A673 (cell line): ENCODE measurements at regions not wholly inside any gene's neighbourhood (a gene's known extent, or its start where the extent isn't known, plus 50 kb on each side); places are given as distances from the start of the nearest gene placed in this dataset.

ENCODE experiments used
- CTCF ChIP-seq: fragments of 300-800, 200-600 bp; sonication (generic); conservative IDR thresholded peaks from 2 replicates; pipeline ENCODE4 v1.5.1; 2017; ENCODE audit warnings: low read depth, mild to moderate bottlenecking, antibody characterized with exemption, low read length, moderate library complexity, mixed read lengths
- EZH2 ChIP-seq: fragments of 200-600 bp; sonication (generic); IDR thresholded peaks from 2 replicates; pipeline ENCODE4 v1.6.1; 2017; ENCODE audit warnings: borderline replicate concordance, low read depth, mild to moderate bottlenecking, mixed read lengths, antibody characterized with exemption, low read length; ENCODE audit not compliant: poor library complexity, severe bottlenecking

GRCh38 chr14:98252820-98253219, 1019.2 kb downstream of the BCL11B start:
- TF ChIP-seq CTCF (no peak), EZH2 (no peak)
